ENCODE measurements at regions not wholly inside any gene's neighbourhood (a gene's known extent, or its start where the extent isn't known, plus 50 kb on each side); places are given as distances from the start of the nearest gene placed in this dataset.
"Not testable (repeated sequence)": the region's sequence is repeated elsewhere in the genome, so short reads cannot be mapped to it uniquely, and the experiment has no call there.

DNA sequence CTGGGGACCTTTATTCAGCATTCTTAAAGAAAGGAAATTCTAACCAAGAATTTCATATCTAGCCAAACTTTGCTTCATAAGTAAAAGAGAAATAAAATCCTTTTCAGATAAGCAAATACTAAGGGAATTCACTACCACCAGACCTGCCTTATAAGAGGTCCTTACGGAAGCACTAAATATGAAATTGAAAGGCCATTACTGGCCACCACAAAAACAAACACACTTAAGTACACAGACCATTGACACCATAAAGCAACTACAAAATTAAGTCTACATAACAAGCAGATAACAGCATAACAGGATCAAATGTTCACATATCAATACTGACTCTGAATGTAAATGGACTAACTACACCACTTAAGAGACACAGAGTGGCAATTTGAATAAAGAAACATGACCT, 361.4 kb upstream of the POU5F2 start:
- DNase-seq = no peak

DNA sequence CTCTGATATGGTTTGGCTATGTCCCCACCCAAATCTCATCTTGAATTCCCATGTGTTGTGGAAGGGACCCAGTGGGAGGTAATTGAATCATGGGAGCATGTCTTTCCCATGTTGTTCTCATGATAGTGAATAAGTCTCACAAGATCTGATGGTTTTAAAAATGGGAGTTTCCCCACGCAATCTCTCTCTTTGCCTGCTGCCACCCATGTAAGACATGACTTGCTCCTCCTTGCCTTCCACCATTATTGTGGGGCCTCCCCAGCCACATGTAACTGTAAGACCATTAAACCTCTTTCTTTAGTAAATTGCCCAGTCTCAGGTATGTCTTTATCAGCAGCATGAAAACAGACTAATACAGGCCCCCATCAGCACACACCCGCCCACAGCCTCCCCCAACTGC, 356.0 kb upstream of the POU5F2 start:
- DNase-seq = not testable (repeated sequence)

DNA sequence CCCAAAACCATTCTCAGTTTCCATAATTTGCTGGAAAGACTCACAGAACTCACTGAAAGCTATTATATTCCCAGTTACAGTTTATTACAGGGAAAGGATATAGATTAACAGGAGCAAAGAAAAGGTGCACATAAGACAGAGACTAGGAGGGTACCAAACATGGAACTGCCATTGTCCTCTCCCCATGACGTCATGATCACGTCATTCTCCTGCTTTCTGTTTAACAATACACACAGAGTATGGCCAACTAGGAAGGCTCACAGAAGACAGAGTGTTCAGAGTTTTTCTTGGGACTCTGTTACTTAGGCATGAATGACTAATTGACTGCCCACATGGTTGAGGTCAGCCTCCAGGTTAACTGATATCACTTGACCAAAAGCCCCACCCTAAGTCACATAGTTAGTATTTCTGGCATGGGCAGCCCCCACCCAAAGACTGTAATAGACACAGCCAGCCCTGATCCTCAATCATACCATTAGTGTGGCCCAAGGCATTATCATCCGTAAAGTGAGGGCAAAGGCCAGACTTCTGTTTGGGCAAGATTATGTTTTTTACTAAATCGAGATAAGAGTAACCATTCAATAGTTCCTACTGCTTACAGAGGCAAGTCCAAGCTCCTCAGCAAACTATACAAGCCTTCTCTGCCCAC, 353.5 kb upstream of the POU5F2 start:
- no peak for DNase-seq

DNA sequence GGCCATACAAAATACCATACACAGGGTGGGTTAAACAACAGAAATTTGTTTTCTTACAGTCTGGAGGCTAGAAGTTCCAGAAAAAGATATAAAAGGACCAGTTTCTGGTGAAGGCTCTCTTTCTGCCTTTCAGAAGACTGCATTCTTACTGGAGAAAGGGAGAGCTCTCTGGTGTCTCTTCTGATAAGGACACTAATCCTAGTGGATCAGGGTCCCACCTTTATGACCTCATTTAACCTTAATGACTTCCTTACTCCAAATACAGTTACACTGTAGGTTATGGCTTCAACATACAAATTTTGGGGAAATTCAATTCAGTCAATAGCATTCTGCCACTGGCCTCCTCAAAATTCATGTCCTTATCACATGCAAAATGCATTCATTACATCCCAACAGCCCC, 351.9 kb upstream of the POU5F2 start:
- DNase-seq = no peak

DNA sequence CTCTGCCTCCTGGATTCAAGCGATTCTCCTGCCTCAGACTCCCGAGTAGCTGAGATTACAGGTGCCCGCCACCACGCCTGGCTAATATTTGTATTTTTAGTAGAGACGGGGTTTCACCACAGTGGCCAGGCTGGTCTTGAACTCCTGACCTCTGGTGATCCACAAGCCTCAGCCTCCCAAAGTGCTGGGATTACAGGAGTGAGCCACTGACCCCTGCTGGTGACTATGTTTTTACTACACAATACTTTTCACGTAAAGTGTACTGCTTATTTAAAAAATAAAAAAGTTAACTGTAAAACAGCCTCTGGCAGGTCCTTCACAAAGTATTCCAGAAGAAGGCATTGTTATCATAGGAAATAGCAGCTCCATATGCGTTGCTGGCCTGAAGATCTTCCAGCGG, 345.2 kb upstream of the POU5F2 start:
- DNase-seq = not testable (repeated sequence)

DNA sequence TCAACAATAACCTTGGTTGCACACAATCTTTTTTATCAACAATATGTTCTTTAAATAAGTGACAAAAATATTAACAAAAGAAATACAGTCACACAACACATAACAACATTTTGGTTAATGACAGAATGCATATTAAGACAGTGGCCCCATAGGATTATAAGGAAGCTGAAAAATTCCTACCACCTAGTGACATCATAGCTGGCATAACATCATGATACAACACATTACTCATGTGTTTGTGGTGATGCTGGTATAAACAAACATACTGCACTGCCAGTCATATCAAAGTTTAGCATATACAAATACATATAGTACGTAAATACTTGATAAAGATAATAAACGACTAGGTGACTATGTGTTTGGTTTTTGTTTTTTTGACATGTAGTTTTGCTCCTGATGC, 344.8 kb upstream of the POU5F2 start:
- DNase-seq = no peak

DNA sequence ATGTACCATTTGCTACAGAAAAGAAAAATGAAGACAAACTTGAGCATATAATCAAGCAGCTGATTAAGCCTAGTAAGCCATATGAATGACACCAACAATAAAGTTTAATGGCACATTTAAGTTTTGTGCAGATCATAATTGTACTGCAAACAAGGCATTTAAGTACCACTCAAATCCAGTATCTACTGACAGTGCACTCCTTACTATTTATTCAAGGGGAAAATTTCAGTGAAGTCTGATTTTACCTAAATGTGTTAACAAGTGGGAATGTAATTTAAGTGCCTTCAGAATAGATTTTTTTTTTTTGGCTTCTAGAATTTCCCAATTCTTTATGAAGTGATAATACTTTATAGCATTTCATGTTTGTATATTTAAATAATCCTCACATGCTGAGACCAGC, 341.0 kb upstream of the POU5F2 start:
- DNase-seq = no peak

DNA sequence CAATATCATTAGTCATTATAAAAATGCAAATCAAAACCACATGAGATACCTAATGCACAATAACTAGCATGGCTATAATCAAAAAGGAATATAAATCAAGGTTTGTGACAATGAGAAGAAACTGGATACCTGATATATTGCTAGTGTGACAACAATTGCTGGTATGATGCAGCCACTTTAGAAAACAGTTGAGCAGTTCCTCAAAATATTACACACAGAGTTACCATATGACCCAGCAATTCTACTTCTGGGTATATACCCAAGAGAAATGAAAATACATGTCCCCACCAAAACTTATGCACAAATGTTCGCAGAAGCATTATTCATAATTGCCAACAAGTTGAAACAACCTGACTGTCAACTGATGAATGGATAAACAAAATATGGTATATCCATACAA, 339.7 kb upstream of the POU5F2 start:
- no peak for DNase-seq

DNA sequence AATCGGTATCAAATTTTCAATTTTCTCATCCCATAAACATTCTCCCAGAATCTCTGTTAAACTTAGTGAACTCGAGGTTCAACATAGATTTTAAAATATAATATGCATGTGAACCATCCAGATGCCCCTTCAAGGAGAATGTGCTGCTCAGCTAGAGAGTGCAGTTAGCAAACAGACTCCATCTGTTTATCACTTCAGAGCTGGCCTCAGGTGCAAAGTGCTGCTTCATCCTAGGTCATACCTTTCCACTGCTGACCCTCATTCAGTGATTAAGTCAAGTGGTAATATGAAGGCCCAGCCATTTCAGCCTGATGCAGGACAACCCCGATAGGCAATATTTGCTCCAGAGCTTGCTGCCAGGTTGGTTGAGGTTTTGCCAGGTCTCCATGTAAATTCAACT, 339.0 kb upstream of the POU5F2 start:
- DNase-seq = no peak

DNA sequence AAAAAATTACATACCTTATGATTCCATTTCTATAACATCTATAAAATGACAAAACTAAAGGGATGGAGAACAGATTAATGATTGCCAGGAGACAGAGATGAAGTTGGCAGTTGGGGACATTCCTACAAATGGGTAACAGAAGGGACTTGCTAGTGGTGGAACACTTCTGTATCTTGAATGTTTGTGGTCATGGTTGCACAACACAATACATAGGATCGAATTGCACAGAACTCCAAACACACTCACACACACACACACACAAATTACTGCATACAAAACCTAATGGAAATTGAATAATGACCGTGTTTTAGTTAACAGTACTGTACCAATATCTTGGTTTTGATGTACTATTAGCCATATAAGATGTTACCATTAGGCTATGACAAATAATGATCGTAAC, 330.7 kb upstream of the POU5F2 start:
- DNase-seq = no peak

DNA sequence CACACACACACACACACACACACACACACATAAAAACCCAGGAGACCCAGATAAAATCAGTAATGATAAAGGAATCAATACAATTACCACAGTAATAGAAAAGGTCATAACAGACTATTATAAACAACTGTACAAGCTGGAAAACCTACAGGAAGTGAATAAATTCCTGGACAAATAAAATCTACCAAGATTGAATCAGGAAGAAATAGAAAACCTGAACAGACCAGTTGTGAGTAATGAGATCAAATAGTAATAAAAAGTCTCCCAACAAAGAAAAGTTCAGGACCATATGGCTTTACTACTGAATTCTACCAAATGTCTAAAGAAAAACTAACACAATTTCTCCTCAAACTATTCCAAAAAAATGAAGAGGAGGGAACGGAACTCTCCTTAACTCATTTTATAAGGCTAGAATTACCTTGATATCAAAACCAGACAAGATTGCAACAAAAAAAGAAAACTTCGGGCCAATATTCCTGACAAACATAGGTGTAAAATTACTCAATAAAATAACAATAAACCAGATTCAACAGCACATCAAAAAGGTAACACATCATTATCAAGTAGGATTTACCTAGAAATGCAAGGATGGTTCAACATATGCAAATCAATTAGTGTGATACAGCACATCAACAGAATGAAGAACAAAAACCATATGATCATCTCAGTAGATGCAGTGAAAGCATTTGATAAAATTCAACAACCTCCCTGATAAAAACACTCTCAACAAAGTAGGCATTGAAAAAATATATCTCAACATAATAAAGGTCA, 325.2 kb upstream of the POU5F2 start:
- DNase-seq = no peak

DNA sequence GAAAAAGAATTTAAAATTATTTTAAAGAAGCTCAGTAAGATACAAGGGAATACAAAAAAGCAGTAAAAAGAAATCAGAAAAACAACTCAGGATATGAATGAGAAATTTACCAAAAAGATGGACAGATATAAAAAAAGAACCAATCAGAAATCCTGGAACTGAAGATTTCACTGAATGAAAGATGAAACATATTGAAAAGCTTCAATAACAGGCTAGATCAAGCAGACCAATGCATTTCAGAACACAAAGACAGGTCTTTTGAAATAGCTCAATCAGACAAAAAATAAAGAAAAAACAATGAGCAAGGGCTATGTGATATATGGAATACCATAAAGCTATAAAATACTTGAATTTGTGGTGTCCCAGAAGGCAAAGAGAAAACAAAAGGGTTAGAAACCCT, 322.6 kb upstream of the POU5F2 start:
- no peak for DNase-seq

DNA sequence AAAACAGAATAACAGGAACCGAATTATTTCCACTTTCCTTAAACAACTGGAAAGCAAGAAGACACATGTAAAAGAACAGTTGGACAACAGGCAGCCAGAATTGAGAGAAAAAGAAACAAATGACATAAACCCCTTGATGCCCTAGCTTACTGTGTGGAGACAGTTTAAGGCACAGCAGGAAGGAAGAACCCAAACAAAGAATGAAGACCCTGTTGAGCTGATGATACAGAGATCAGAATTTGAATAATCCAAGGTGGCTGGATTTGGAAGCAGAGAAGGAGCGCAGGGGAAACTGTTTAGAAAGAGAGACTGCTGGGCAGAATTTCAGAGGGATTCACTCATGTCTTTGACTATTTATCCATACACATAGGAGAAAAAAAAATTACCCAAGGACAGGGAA, 316.3 kb upstream of the POU5F2 start:
- no peak for DNase-seq

DNA sequence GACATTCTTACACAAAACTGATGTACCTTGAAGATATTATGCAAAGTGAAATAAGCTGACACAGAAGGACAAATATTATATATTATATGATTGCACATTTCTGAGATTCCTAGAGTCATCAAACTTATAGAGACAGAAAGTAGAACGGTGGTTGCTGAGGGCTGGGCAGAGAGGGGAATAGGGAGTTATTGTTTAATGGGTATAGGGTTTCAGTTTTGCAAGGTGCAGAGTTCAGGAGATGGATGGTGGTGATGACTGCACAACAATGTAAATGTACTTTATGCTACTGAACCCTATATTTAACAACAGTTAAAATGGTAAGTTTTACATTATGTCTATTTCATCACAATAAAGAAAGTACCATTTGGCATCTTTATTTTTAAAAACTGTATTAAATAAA, 315.8 kb upstream of the POU5F2 start:
- DNase-seq = no peak

DNA sequence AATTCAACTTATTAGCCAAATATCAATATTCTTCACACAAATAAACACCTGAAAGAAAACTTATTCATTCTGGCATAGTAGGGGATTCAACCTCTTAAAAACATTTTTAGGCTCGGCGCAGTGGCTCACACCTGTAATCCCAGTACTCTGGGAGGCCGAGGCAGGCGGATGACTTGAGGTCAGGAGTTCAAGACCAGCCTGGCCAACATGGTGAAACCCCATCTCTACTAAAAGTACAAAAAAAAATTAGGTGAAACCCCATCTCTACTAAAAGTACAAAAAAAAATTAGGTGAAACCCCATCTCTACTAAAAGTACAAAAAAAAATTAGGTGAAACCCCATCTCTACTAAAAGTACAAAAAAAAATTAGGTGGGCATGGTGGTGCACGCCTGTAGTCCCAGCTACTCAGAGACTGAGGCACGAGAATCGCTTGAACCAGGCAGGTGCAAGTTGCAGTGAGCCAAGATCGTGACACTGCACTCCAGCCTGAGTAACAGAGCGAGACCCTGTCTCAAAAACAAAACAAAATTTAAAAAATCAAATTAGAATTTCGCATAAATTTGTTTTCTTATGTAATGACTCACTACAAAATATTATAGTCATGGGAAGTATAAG, 308.0 kb upstream of the POU5F2 start:
- not testable (repeated sequence) for DNase-seq

DNA sequence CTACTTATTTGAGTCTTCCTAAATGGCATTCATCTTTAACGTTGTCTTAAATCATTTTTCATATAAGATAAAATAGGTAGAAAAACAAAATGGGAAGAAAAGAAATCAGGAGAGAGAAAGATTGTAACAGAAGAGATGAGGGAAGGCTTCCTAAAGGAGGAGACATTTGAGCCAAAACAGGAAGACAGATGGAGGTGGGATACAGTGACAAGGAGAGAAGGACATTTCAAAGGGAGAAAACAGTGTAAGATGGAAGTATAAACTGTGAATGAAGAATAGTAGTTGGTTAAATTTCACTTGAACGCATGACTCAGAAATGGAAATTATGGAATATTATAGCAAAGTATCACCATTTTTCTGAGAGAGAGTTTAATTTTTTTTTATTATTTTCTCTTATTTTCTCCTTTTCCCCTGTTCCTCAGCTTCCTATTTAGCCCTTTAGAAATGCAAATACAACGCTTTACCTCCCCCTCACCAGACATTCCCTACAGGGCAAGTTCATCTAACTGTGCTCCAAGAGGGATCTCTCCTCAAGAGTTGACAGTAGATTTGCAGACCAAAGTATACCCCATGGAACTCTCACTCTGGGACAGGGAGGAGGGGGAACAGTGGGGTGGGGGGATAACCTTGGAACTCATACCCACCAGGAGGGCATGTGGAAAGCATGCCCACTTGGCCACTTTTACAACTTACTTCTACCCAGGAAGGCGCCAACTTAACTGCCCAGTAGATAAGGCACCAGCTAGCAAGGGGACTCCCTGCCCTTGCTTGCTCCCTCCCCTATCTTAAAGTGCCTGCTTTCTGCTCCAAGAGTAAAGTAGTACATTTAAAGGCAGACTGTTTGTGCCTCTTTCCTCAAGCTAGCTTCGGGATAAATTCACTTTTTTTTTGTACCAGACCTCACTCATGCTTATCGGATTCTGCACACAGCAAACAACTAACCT, 304.7 kb upstream of the POU5F2 start:
- DNase-seq = no peak

DNA sequence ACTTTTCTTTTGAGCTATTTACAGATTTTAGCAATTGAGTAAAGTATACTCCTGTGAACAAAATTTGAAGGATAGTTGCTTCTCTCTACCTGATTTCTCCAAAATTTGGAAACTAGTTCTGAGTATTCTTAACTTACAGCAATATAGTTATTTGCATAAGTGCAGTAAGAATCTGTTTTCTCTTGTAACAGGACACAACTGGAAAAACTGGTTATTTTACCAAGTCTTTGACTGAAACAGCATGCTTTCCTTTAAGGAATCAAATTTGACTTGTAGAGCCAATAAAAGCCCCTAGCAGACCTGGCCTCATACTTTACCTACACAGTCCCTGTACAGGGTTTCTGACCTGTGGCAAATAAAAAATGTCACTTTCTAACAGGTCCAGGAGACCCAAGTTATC, 301.9 kb upstream of the POU5F2 start:
- no peak for DNase-seq

DNA sequence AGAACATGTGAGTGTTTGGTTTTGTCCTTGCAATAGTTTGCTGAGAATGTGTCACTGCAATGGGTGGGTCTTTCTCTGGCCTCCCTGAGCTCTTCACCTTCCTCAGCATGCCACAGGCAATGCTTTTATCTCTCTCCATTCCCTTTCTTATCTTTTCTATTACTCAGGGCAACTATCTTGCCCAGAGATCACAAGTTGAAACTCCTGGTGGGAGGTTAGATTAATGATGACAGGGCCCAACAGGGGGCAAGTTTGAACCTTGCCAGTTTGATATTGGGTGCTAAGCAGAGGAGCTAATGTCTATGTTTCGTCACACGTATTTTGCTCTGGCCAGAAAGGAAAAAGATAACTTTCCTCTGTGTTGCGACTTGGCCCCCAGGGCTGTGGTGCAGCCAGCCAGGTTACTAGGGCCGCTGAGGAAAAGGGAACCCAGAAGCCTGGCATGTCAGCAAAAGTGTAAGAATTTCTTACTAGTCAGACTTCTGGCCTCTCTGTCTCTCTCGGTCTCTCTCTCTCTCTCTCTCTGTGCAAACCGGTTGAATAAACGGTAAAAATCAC, 299.3 kb upstream of the POU5F2 start:
- DNase-seq = no peak

DNA sequence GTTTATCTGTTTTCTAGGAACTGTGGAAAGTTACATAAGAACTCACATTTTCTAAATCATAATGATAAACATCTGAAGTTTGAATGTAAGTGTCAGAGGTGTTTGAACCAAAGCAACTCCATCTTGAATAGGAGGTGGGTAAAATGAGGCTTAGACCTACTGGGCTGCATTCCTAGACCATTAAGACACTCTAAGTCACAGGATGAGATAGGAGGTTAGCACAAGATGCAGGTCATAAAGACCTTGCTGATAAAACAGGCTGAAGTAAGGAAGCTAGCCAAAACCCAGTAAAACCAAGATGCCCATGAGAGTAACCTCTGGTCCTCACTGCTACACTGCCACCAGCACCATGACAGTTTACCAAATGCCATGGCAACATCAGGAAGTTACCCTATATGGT, 297.7 kb upstream of the POU5F2 start:
- no peak for DNase-seq

DNA sequence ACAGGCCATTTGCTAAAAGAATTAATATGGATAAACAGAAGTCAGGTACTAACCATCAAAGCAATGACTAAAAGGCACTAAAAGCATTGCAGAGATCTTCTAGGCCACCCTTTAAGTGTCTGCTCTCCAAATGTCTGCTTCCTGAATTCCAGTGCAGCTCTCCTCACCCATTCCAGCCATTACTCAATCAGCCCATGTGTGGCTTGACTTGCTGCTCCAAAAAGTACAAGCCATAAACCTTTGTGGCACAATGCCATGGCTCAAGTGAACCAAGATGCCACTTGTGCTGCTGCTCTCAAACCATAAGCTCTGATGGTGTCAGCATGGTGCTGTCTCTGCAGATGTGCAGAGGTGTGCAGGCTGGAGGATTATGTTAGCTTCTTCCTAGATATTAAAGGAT, 290.2 kb upstream of the POU5F2 start:
- DNase-seq = no peak

DNA sequence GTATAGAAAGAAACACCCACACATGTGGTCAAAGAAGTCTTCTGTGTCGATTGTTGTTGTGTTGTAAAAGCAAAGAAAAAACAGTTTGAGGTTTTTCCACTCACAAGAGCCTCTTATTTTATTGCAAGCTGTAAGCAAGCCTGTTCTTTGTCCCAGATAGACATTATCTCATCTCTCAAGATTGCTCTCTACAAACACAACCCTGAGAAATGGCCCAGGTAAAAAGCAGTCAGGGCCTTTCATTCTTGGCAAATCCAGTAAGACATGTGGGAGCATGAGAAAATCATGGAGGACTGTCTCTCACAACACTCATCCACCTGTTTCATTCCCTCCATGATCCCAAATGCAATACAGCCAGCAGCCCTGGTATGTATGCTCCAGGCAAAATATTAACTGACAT, 286.6 kb upstream of the POU5F2 start:
- DNase-seq = no peak

DNA sequence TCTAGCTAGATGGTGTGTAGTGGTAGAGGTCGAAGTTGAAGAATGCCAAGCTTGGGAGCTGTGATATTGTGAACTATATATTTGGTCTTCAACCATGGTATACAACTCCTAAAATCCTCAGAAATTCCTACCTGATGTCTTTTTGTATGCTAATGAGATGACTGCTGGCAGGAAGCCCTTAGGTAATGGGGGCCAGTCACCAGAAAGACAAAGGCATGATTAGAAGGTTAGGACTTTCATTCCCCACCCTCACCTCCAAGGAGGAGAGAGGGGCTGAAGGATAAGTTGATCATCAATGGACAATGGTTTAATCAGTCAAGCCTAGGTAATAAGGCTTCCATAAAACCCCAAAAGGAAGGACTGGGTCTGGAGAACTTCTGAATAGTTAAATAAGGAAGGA, 285.7 kb upstream of the POU5F2 start:
- no peak for DNase-seq
